GM12873 (cell line): ENCODE measurements at regions not wholly inside any gene's neighbourhood (a gene's known extent, or its start where the extent isn't known, plus 50 kb on each side); places are given as distances from the start of the nearest gene placed in this dataset.

Experiments used
- CTCF ChIP-seq: IDR thresholded peaks from 2 replicates; pipeline ENCODE4 v1.5.1; 2012; ENCODE audit warnings: low read depth, mild to moderate bottlenecking, moderate library complexity, low read length, control low read depth; ENCODE audit not compliant: insufficient read depth; ENCODE audit errors: missing control alignments

DNA sequence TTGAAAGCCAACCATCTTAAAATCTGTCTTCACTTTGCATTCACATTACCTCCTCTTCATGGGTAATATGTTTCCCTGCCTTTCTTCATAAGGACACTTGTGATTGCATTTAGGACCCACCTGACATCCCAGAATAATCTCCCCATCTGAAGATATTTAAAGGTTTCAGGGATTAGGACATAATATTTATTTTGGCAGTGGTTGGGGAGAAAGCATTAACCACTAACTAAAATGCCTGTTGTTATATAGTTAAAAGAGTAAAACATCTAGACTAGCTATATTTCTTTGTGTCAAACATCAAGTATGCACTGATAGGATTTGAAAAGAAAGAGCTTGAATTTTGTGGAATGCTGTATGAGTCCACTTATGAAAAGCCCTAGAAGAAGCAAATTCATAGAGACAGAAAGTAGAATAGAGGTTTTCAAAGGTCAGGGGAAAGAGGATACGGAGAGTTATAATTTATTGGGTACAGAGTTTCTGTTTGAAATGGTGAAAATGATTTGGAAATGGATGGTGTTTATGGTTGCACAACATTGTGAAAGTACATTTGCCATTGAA, 457.7 kb upstream of the SPRY2 start:
- TF ChIP-seq CTCF = no peak

- TF ChIP-seq CTCF = no peak
Observed at GRCh38 chr13:80787604-80788003, 446.7 kb upstream of the SPRY2 start.

GRCh38 chr13:80783926-80784565, 443.1 kb upstream of the SPRY2 start:
- no peak for TF ChIP-seq CTCF

- TF ChIP-seq CTCF = no peak
Observed at GRCh38 chr13:80782441-80782840, 441.5 kb upstream of the SPRY2 start.

- TF ChIP-seq CTCF = no peak
Observed at GRCh38 chr13:80778297-80778696, 437.4 kb upstream of the SPRY2 start.

GRCh38 chr13:80757694-80758093, 416.8 kb upstream of the SPRY2 start:
- no peak for TF ChIP-seq CTCF

DNA sequence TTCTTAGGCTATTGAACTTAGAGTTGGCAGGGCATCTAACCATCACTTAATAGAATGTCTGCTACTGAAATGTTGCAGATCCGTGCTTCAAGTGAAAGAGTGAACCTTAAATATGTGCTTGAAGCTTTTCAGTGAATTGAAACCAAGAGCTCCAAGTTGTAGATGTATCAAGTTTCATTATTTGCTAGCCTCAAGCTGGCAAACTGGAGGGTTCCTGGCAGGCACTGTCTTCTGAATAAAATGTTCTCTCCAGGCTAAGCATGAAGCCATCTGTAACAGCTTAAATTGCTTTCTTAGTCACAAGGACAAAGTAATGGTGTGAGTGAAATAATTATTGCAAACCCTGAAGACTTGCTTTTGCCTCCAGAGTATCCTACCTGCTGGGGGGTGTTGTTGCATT, 415.0 kb upstream of the SPRY2 start:
- TF ChIP-seq CTCF = no peak
